ENCODE measurements at regions not wholly inside any gene's neighbourhood (a gene's known extent, or its start where the extent isn't known, plus 50 kb on each side); places are given as distances from the start of the nearest gene placed in this dataset.

- no peak for TF ChIP-seq CTCF (conservative IDR thresholded peaks at IDR 0.05; ENCODE audit: low read depth, low read length)
- no peak overlapping the region for H3K4me3 ChIP-seq (ENCODE audit: low read depth, low read length)
- DNase-seq (ENCODE audit: low read depth): no peak
Observed at GRCh38 chr3:104548401-104548800, 818.3 kb upstream of the ALCAM start.

- no peak for DNase-seq (ENCODE audit: low read depth)
- TF ChIP-seq CTCF (conservative IDR thresholded peaks at IDR 0.05; ENCODE audit: low read depth, low read length): no peak
- no peak overlapping the region for H3K4me3 ChIP-seq (ENCODE audit: low read depth, low read length)
Observed at GRCh38 chr3:104549099-104549714, 817.5 kb upstream of the ALCAM start.

- no peak overlapping the region for H3K4me3 ChIP-seq (ENCODE audit: low read depth, low read length)
- no peak for TF ChIP-seq CTCF (conservative IDR thresholded peaks at IDR 0.05; ENCODE audit: low read depth, low read length)
- no peak for DNase-seq (ENCODE audit: low read depth)
Observed at GRCh38 chr3:104553121-104553520, 813.6 kb upstream of the ALCAM start.

GRCh38 chr3:104554425-104554824, 812.3 kb upstream of the ALCAM start:
- TF ChIP-seq CTCF (conservative IDR thresholded peaks at IDR 0.05; ENCODE audit: low read depth, low read length): no peak
- DNase-seq (ENCODE audit: low read depth): no peak
- no peak overlapping the region for H3K4me3 ChIP-seq (ENCODE audit: low read depth, low read length)

GRCh38 chr3:104555728-104556127, 811.0 kb upstream of the ALCAM start:
- H3K4me3 ChIP-seq (ENCODE audit: low read depth, low read length): no peak overlapping the region
- DNase-seq (ENCODE audit: low read depth): no peak
- TF ChIP-seq CTCF (conservative IDR thresholded peaks at IDR 0.05; ENCODE audit: low read depth, low read length): no peak

GRCh38 chr3:104556372-104557078, 810.2 kb upstream of the ALCAM start:
- no peak overlapping the region for H3K4me3 ChIP-seq (ENCODE audit: low read depth, low read length)
- no peak for DNase-seq (ENCODE audit: low read depth)
- TF ChIP-seq CTCF (conservative IDR thresholded peaks at IDR 0.05; ENCODE audit: low read depth, low read length): no peak

- DNase-seq (ENCODE audit: low read depth): no peak
- H3K4me3 ChIP-seq (ENCODE audit: low read depth, low read length): no peak overlapping the region
- no peak for TF ChIP-seq CTCF (conservative IDR thresholded peaks at IDR 0.05; ENCODE audit: low read depth, low read length)
Observed at GRCh38 chr3:104561324-104561723, 805.4 kb upstream of the ALCAM start.
